Neural crest cell (in vitro differentiated cells): ENCODE measurements at regions not wholly inside any gene's neighbourhood (a gene's known extent, or its start where the extent isn't known, plus 50 kb on each side); places are given as distances from the start of the nearest gene placed in this dataset.

Experiments
- DNase-seq: peaks from one replicate; pipeline ENCODE4 v3.0.0; 2021; ENCODE audit warnings: low read depth, mixed read lengths, low spot score
- H3K27ac Mint-ChIP-seq: one replicate; pipeline ENCODE4 v1.8.0; 2021; ENCODE audit warnings: mild to moderate bottlenecking, mixed read lengths; ENCODE audit not compliant: unreplicated experiment
- H3K27me3 Mint-ChIP-seq: 2 replicates; pipeline ENCODE4 v1.8.0; 2021; ENCODE audit warnings: low read depth, mild to moderate bottlenecking, mixed read lengths
- H3K36me3 Mint-ChIP-seq: 2 replicates; pipeline ENCODE4 v1.8.0; 2021; ENCODE audit warnings: low read depth, mild to moderate bottlenecking, mixed read lengths
- H3K4me1 Mint-ChIP-seq: 2 replicates; pipeline ENCODE4 v1.8.0; 2021; ENCODE audit warnings: mixed read lengths
- H3K4me3 Mint-ChIP-seq: one replicate; pipeline ENCODE4 v1.8.0; 2021; ENCODE audit warnings: mild to moderate bottlenecking, mixed read lengths
- H3K9me3 Mint-ChIP-seq: 2 replicates; pipeline ENCODE4 v1.8.0; 2021; ENCODE audit warnings: mixed read lengths
- TF ChIP-seq, protein P1 (sequence below): fragments of 200-600 bp; sonication (generic); conservative IDR thresholded peaks from 2 replicates; pipeline ENCODE4 v1.5.0; 2021; ENCODE audit warnings: antibody characterized with exemption, mild to moderate bottlenecking

DNA sequence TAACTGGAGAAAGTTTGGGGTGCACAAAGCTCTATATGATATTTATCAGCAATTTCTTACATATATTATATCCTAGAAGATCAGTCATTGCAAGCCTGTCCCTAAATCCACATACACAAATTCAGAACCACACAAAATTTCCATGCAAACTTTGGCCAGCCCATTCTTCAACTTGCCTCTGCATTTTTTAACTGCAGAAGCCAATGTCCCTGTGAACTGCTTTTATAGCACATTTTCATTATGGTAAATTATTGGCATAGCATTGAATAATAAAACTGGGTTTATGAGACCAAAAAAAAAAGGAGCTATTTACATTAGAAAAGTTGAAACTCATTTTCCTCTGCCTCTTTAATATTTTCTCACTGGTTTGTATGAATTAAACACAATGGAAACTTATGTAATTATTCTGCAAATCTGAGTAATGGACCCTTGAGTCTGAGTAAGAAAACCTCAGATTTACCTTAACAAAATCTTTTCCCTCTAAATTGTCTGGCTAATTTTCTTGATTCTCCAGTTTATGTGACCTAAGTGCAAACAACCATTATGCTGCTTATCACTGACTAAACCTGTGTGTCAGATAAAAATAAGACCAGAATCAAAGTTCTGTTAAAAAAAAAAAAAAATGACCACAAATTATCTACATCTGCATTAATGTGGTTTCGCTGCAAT, 398.9 kb downstream of the EFNA5 start:
- Mint-ChIP-seq H3K4me1 (no peaks in the 10 kb centered on the region), H3K4me3 (no peak overlapping the region), H3K36me3 (no peaks in the 10 kb centered on the region), H3K27me3 (no peaks in the 10 kb centered on the region), H3K27ac (no peak overlapping the region), H3K9me3 (no peaks in the 10 kb centered on the region)
- no peak for DNase-seq
- TF ChIP-seq, protein P1, sequence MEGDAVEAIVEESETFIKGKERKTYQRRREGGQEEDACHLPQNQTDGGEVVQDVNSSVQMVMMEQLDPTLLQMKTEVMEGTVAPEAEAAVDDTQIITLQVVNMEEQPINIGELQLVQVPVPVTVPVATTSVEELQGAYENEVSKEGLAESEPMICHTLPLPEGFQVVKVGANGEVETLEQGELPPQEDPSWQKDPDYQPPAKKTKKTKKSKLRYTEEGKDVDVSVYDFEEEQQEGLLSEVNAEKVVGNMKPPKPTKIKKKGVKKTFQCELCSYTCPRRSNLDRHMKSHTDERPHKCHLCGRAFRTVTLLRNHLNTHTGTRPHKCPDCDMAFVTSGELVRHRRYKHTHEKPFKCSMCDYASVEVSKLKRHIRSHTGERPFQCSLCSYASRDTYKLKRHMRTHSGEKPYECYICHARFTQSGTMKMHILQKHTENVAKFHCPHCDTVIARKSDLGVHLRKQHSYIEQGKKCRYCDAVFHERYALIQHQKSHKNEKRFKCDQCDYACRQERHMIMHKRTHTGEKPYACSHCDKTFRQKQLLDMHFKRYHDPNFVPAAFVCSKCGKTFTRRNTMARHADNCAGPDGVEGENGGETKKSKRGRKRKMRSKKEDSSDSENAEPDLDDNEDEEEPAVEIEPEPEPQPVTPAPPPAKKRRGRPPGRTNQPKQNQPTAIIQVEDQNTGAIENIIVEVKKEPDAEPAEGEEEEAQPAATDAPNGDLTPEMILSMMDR, result no peak

DNA sequence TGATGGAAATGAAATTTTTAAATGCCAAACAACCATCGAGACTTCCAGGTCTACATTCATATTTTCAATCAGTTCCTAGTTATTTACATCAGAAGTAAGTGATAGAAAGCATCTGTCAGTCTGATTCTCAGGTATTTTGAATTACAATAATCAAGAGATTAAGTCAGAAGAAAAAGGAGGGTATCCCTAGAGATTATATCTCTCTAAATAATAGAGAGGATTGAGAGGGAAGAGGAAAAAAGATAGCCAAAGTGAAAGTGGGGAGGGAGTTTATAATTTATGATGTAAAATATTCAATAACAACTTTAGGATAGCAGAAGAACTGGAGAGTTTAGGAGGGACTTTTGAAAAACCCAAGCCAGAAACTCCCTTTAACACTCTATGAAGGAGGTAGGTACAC, 400.2 kb downstream of the EFNA5 start:
- TF ChIP-seq, protein P1, result no peak
- Mint-ChIP-seq H3K4me3 (no peak overlapping the region), H3K27ac (no peak overlapping the region), H3K36me3 (no peaks in the 10 kb centered on the region), H3K4me1 (no peaks in the 10 kb centered on the region), H3K27me3 (no peaks in the 10 kb centered on the region), H3K9me3 (no peaks in the 10 kb centered on the region)
- DNase-seq, result no peak

DNA sequence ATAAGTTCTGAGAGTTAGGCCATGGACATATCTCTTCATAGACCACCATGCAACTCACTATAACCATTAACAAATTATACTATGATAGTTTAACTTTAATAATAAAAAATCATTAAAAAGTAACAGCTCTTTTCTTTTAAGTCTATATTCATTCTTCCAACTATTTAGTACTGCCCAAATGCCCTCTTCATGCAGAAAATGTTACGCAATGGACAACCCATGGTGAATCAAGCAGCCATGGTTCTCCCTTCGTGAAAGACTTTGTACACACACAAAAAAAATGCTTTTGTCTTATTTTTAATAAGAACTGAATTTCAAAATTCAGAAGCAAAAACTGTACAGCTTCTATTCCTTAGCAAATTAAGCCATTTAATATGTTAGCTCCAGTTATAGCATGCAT, 401.1 kb downstream of the EFNA5 start:
- no peak overlapping the region for H3K4me3 Mint-ChIP-seq
- TF ChIP-seq, protein P1, result no peak
- no peak overlapping the region for H3K27ac Mint-ChIP-seq
- no peaks in the 10 kb centered on the region for H3K36me3 Mint-ChIP-seq
- no peaks in the 10 kb centered on the region for H3K4me1 Mint-ChIP-seq
- H3K9me3 Mint-ChIP-seq, result no peaks in the 10 kb centered on the region
- H3K27me3 Mint-ChIP-seq, result no peaks in the 10 kb centered on the region
- no peak for DNase-seq

DNA sequence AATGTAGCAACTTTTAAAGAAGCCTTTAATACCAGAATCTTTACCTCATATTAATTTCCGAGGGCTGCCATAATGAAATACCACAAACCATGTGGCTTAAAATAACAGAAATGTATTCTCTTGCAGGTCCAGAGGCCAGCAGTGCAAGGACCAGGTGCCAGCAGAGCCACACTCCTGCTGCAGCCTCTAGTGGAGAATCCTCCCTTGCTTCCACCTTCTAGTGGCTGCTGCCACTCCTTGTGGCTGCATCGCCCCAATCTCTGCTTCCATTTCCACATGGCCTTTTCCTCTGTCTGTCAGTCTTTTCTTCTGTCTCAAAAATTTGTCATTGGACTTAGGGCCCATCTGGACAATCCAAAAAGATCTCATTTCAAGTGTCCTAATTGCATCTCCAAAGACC, 401.5 kb downstream of the EFNA5 start:
- no peak overlapping the region for H3K27ac Mint-ChIP-seq
- no peaks in the 10 kb centered on the region for H3K36me3 Mint-ChIP-seq
- DNase-seq, result no peak

DNA sequence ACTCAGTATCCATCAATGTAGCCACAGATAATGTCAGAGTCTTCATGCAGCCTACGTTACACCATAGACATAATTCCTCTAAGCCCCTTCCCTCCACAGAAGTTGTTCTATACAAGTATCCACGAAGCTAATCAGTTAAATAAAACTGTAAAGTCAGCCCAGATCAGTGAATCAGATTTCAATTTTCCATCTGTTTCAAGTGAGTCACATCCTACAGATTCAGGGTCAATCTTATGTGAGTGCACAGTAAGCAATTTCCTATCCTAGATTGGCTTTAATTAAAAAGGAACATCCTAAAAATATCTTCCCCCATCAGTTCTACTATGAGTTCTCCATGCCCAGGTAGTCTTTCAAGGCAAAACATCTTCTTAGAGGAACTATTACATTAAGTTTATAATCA, 402.5 kb downstream of the EFNA5 start:
- Mint-ChIP-seq H3K27ac (no peak overlapping the region), H3K36me3 (no peaks in the 10 kb centered on the region), H3K9me3 (no peaks in the 10 kb centered on the region), H3K27me3 (no peaks in the 10 kb centered on the region), H3K4me3 (no peak overlapping the region), H3K4me1 (no peaks in the 10 kb centered on the region)
- TF ChIP-seq, protein P1, result no peak
- DNase-seq, result no peak

More for the DNA sequence above, 401.5 kb downstream of the EFNA5 start:
- Mint-ChIP-seq H3K27me3 (no peaks in the 10 kb centered on the region), H3K9me3 (no peaks in the 10 kb centered on the region), H3K4me3 (no peak overlapping the region), H3K4me1 (no peaks in the 10 kb centered on the region)
- TF ChIP-seq, protein P1, result no peak
